HepG2 (cell line): ENCODE measurements at regions not wholly inside any gene's neighbourhood (a gene's known extent, or its start where the extent isn't known, plus 50 kb on each side); places are given as distances from the start of the nearest gene placed in this dataset.
A peak's percentile ranks its signal among the peaks of the same experiment; 100 is the strongest.

Source experiments
- ATAC-seq: fragments of 200-7000 bp; cut with Tn5 transposase; 3 replicates; pipeline ENCODE4 v1.9.1; 2020; ENCODE audit warnings: mild to moderate bottlenecking, moderate library complexity
- BruUV-seq: library from RNA; stranded (reverse); fragments of 400-500 nt; replicated peaks from 2 replicates; lab custom pipeline; 2021; lab: Mats Ljungman, UMichigan
- CTCF ChIA-PET: fragments of 300-600 bp; formaldehyde crosslinking; extraction: SDS; loops from one replicate; lab custom pipeline; 2021; ENCODE audit warnings: low total read pairs, inconsistent platforms, low intra/inter-chr PET ratio; lab: Yijun Ruan, JAX
- POLR2A ChIA-PET: fragments of 350-600 bp; sonication (Branson Sonifier 250); formaldehyde crosslinking; loops from one replicate; lab custom pipeline; 2020; ENCODE audit warnings: antibody characterized with exemption, inconsistent platforms; lab: Yijun Ruan, JAX
- DNase-seq: peaks from one replicate; pipeline ENCODE4 v3.0.0-alpha.2; 2015; ENCODE audit warnings: low spot score
- FAIRE-seq: peaks from 3 replicates; lab custom pipeline; 2011; peaks lifted over from hg19 to GRCh38; lab: Jason Lieb, UNC
- H2AFZ ChIP-seq: one replicate; pipeline ENCODE4 v1.6.1; 2011; ENCODE audit warnings: low read length, inconsistent platforms
- H3K27ac ChIP-seq: fragments of 300-600 bp; 3 replicates; pipeline ENCODE4 v1.8.0; 2011; ENCODE audit warnings: mixed run types, mild to moderate bottlenecking, mixed read lengths, low read length, inconsistent platforms; ENCODE audit not compliant: insufficient read depth; ENCODE audit errors: extremely low read length
- H3K27me3 ChIP-seq, 2 experiments: fragments of 200-600 bp in 1 of 2; 2 replicates in 1 of 2; 3 replicates in 1 of 2; pipeline versions ENCODE4 v1.6.0 to v1.8.0; 2011; ENCODE audit warnings: low read length in 2 of 2, mild to moderate bottlenecking in 2 of 2, moderate library complexity in 2 of 2, inconsistent platforms in 1 of 2; ENCODE audit not compliant: insufficient read depth in 2 of 2, control insufficient read depth in 1 of 2
- H3K36me3 ChIP-seq, 2 experiments: fragments of 200-600 bp in 1 of 2; replicated peaks in 1 of 2; 2 replicates in 1 of 2; 3 replicates in 1 of 2; pipeline versions ENCODE4 v1.5.1 to v1.8.0; 2011; ENCODE audit warnings: low read length in 2 of 2, inconsistent platforms in 1 of 2; ENCODE audit not compliant: insufficient read depth in 2 of 2, control insufficient read depth in 1 of 2
- H3K4me1 ChIP-seq: 2 replicates; pipeline ENCODE4 v1.5.1; 2012; ENCODE audit warnings: low read length, inconsistent platforms; ENCODE audit not compliant: insufficient read depth
- H3K4me2 ChIP-seq: 2 replicates; pipeline ENCODE4 v1.6.0; 2011; ENCODE audit warnings: low read depth, low read length, inconsistent platforms
- H3K4me3 ChIP-seq, 3 experiments: fragments of 200-600 bp in 1 of 3; sonication (generic), shearing (Covaris generic) in 1 of 3; replicated peaks in 1 of 3; 2 replicates each; pipeline ENCODE4 v1.5.1; 2011 to 2016; ENCODE audit warnings: low read length in 3 of 3, inconsistent platforms in 2 of 3, low read depth in 2 of 3, mild to moderate bottlenecking in 2 of 3, control low read depth in 1 of 3, mixed read lengths in 1 of 3; ENCODE audit not compliant: insufficient read depth in 1 of 3
- H3K79me2 ChIP-seq: one replicate; pipeline ENCODE4 v1.6.1; 2011; ENCODE audit warnings: low read length, inconsistent platforms; ENCODE audit not compliant: insufficient read depth
- H3K9ac ChIP-seq: 2 replicates; pipeline ENCODE4 v1.6.0; 2011; ENCODE audit warnings: mild to moderate bottlenecking, low read depth, low read length, inconsistent platforms; ENCODE audit not compliant: insufficient read depth
- H3K9me3 ChIP-seq: 2 replicates; pipeline ENCODE4 v1.5.1; 2012; ENCODE audit warnings: mild to moderate bottlenecking, low read length
- H4K20me1 ChIP-seq: 2 replicates; pipeline ENCODE4 v1.6.0; 2011; ENCODE audit warnings: inconsistent platforms, mild to moderate bottlenecking, low read length, moderate library complexity; ENCODE audit not compliant: insufficient read depth
- ATF2 ChIP-seq: sonication (generic); formaldehyde crosslinking; IDR thresholded peaks from 2 replicates; pipeline ENCODE4 v1.4.0; 2020; ENCODE audit warnings: missing genetic modification reagents
- ETV5 ChIP-seq: IDR thresholded peaks from 2 replicates; pipeline ENCODE4 v1.6.1; 2018; ENCODE audit warnings: missing biosample characterization, missing genetic modification reagents, inconsistent platforms, borderline replicate concordance
- FOXA1 ChIP-seq, 2 experiments: fragments of 450-650 bp in 1 of 2; sonication (generic) in 1 of 2; formaldehyde crosslinking in 1 of 2; IDR thresholded peaks; 2 replicates each; pipeline versions ENCODE4 v1.4.0 to v1.6.1; 2016 to 2020; ENCODE audit warnings: missing genetic modification reagents in 1 of 2
- FOXO1 ChIP-seq: sonication (generic); formaldehyde crosslinking; IDR thresholded peaks from 2 replicates; pipeline ENCODE4 v1.4.0; 2020; ENCODE audit warnings: missing genetic modification reagents
- HDAC6 ChIP-seq: fragments of 200-600 bp; sonication (generic); IDR thresholded peaks from 2 replicates; pipeline ENCODE4 v1.7.0; 2017; ENCODE audit warnings: mild to moderate bottlenecking, antibody characterized with exemption, low read length, low read depth
- IRX3 ChIP-seq: sonication (generic); formaldehyde crosslinking; IDR thresholded peaks from 2 replicates; pipeline ENCODE4 v1.8.1; 2023; ENCODE audit warnings: mild to moderate bottlenecking, low read depth, missing genetic modification reagents, borderline replicate concordance
- JUND ChIP-seq: sonication (generic); formaldehyde crosslinking; IDR thresholded peaks from 2 replicates; pipeline ENCODE4 v1.8.0; 2022; ENCODE audit warnings: mild to moderate bottlenecking, missing genetic modification reagents
- MAFF ChIP-seq: IDR thresholded peaks from 2 replicates; pipeline ENCODE4 v1.6.1; 2011; ENCODE audit warnings: low read depth, low read length, improper control_type of control experiment
- MAFK ChIP-seq, 2 experiments: IDR thresholded peaks in 1 of 2; conservative IDR thresholded peaks in 1 of 2; 2 replicates each; pipeline ENCODE4 v1.6.1; 2011; ENCODE audit warnings: improper control_type of control experiment in 2 of 2, low read length in 2 of 2
- NR0B2 ChIP-seq: sonication (generic); formaldehyde crosslinking; IDR thresholded peaks from 2 replicates; pipeline ENCODE4 v1.4.0; 2020; ENCODE audit warnings: mild to moderate bottlenecking, missing genetic modification reagents
- POGZ ChIP-seq: sonication (generic); formaldehyde crosslinking; IDR thresholded peaks from 2 replicates; pipeline ENCODE4 v1.4.0; 2020; ENCODE audit warnings: mild to moderate bottlenecking, missing genetic modification reagents
- RARA ChIP-seq: IDR thresholded peaks from 2 replicates; pipeline ENCODE4 v1.6.1; 2016; ENCODE audit warnings: missing genetic modification reagents, missing compliant biosample characterization
- RNF2 ChIP-seq: fragments of 450-650 bp; conservative IDR thresholded peaks from 2 replicates; pipeline ENCODE4 v1.6.1; 2016; ENCODE audit warnings: low read depth
- ZNF20 ChIP-seq: sonication (generic); formaldehyde crosslinking; IDR thresholded peaks from 2 replicates; pipeline ENCODE4 v1.4.0; 2020; ENCODE audit warnings: mild to moderate bottlenecking, moderate library complexity, missing genetic modification reagents
- ZNF331 ChIP-seq: sonication (generic); formaldehyde crosslinking; IDR thresholded peaks from 2 replicates; pipeline ENCODE4 v1.4.0; 2020; ENCODE audit warnings: missing genetic modification reagents
- ZNF562 ChIP-seq: sonication (generic); formaldehyde crosslinking; IDR thresholded peaks from 2 replicates; pipeline ENCODE4 v1.8.0; 2022; ENCODE audit warnings: missing genetic modification reagents, borderline replicate concordance
- ZNF687 ChIP-seq: sonication (generic); formaldehyde crosslinking; IDR thresholded peaks from 2 replicates; pipeline ENCODE4 v1.5.1; 2020; ENCODE audit warnings: mild to moderate bottlenecking, missing genetic modification reagents, moderate library complexity
- ZSCAN31 ChIP-seq: sonication (generic); formaldehyde crosslinking; IDR thresholded peaks from 2 replicates; pipeline ENCODE4 v1.5.0; 2020; ENCODE audit warnings: low read depth, mild to moderate bottlenecking, missing genetic modification reagents
- WGBS: methylation state at CpG from one replicate; pipeline ENCODE4 v1.1.6; 2017; ENCODE audit warnings: low lambda C conversion rate; 5-methylcytosine and 5-hydroxymethylcytosine counted together
- in situ Hi-C: cut with HindIII; loops from 2 replicates; pipeline ENCODE4 v1.10.0; 2017; ENCODE audit warnings: low pct_unique_long_range_greater_than_20kb; ENCODE audit not compliant: extremely low pct_ligation_motif_present
- intact Hi-C: fragments of 100-400 bp; cut with micrococcal nuclease; formaldehyde crosslinking; loops from one replicate; pipeline ENCODE4 v1.10.0; 2022; ENCODE audit not compliant: unreplicated experiment

- Histone ChIP-seq H3K4me2 (no peak overlapping the region), H3K9me3 (peaks cover 6% of the 10 kb centered on the region; the same call in 1 of the 2 replicates), H3K36me3 (no peaks in the 10 kb centered on the region), H3K9ac (no peak overlapping the region), H3K79me2 (no peaks in the 10 kb centered on the region), H3K4me1 (0 out of 2 replicates have a peak, but pooled peaks cover 4% of the 10 kb centered on the region), H2AFZ (no peak overlapping the region), H3K27ac (no peak overlapping the region), H4K20me1 (no peaks in the 10 kb centered on the region), H3K27me3 (no peaks in the 10 kb centered on the region), H3K4me3 (no peak overlapping the region)
- 23% methylated on average over 5 of the region's 5 CpGs for WGBS
- DNase-seq (peak; percentile 45), FAIRE-seq (no peak), ATAC-seq (peak; percentile 64; the same call in 2 of the 3 replicates)
- no TSS peak for BruUV-seq
- CTCF ChIA-PET, result no interaction called here
- in situ Hi-C loops, result no loop called here
- POLR2A ChIA-PET, result no interaction called here
- intact Hi-C loops, result no loop called here
- TF ChIP-seq FOXA1 (IDR thresholded peaks at IDR 0.05) (no peak), FOXA1 (CRISPR knock-in tag; IDR thresholded peaks at IDR 0.05) (peak; percentile 65), RARA (CRISPR knock-in tag) (peak; percentile 23; the same call in 1 of the 2 replicates), RNF2 (no peak), MAFF (0 out of 2 replicates have a peak, but pooled peaks have one; percentile 3), ETV5 (CRISPR knock-in tag) (peak; percentile 80; the same call in 1 of the 2 replicates), ZNF20 (CRISPR knock-in tag) (no peak), FOXO1 (peak; percentile 28; the same call in 1 of the 2 replicates), ZNF331 (CRISPR knock-in tag) (0 out of 2 replicates have a peak, but pooled peaks have one; percentile 12), NR0B2 (CRISPR knock-in tag) (no peak), ZNF562 (no peak), POGZ (CRISPR knock-in tag) (0 out of 2 replicates have a peak, but pooled peaks have one; percentile 29), JUND (peak; percentile 73), ZSCAN31 (CRISPR knock-in tag) (peak; percentile 97), HDAC6 (no peak), IRX3 (CRISPR knock-in tag) (no peak), ZNF687 (CRISPR knock-in tag) (no peak), ATF2 (CRISPR knock-in tag) (no peak), MAFK (conservative IDR thresholded peaks at IDR 0.05 in 1 of 2, IDR thresholded peaks at IDR 0.05 in 1 of 2; ENCODE audit: low read length in 2 of 2) (peak; percentile 15 to 33; a peak in 1 of 4 replicates)
Measured at GRCh38 chr13:68056816-68057710, 826.9 kb upstream of the PCDH9 start.
